HCT116 (cell line): ENCODE measurements at regions not wholly inside any gene's neighbourhood (a gene's known extent, or its start where the extent isn't known, plus 50 kb on each side); places are given as distances from the start of the nearest gene placed in this dataset.
A peak's percentile ranks its signal among the peaks of the same experiment; 100 is the strongest.

Source experiments
- ATAC-seq: fragments of 200-7000 bp; cut with Tn5 transposase; 2 replicates; pipeline ENCODE4 v1.9.1; 2020; ENCODE audit warnings: mild to moderate bottlenecking, moderate library complexity
- BruUV-seq: library from RNA; stranded (reverse); fragments of 400-500 nt; replicated peaks from 2 replicates; lab custom pipeline; 2021; lab: Mats Ljungman, UMichigan
- CTCF ChIA-PET: fragments of 300-600 bp; sonication (Branson Sonifier 250); formaldehyde crosslinking; loops from one replicate; lab custom pipeline; 2021; ENCODE audit warnings: antibody characterized with exemption; lab: Charles Lee
- POLR2A ChIA-PET: fragments of 300-600, 350-600 bp; sonication (Branson Sonifier 250); formaldehyde crosslinking; loops from one replicate; lab custom pipeline; 2021; ENCODE audit warnings: antibody characterized with exemption; lab: Charles Lee
- RAD21 ChIA-PET, 2 experiments: fragments of 300-600 bp; sonication (Branson Sonifier 250); formaldehyde crosslinking; loops; one replicate each; lab custom pipeline; 2023; ENCODE audit warnings: low total read pairs in 2 of 2; ENCODE audit not compliant: uncharacterized antibody in 2 of 2, unreplicated experiment in 2 of 2, low non-redundant PET in 1 of 2; lab: Charles Lee
- DNase-seq: peaks from one replicate; pipeline ENCODE4 v3.0.0-alpha.2; 2010; ENCODE audit warnings: low read depth, low spot score
- H2AFZ ChIP-seq: fragments of 200-600 bp; shearing (Covaris generic), sonication (generic); 2 replicates; pipeline ENCODE4 v1.6.1; 2017; ENCODE audit warnings: low read depth, mixed run types, mixed read lengths, antibody characterized with exemption, low read length; ENCODE audit not compliant: poor library complexity, severe bottlenecking
- H3K27ac ChIP-seq: 2 replicates; pipeline ENCODE4 v1.5.1; 2012; ENCODE audit warnings: low read depth, low read length
- H3K27me3 ChIP-seq: fragments of 200-600 bp; sonication (generic); 2 replicates; pipeline ENCODE4 v1.6.1; 2016; ENCODE audit warnings: mixed run types, low read length, mixed read lengths; ENCODE audit not compliant: insufficient read depth
- H3K36me3 ChIP-seq, 2 experiments: fragments of 200-500 bp in 1 of 2; fragments of 200-600 bp in 1 of 2; sonication (Bioruptor generic) in 1 of 2; sonication (generic) in 1 of 2; 2 replicates each; pipeline versions ENCODE4 v1.5.1 to v1.6.1; 2014 to 2016; ENCODE audit warnings: low read length in 2 of 2, inconsistent platforms in 1 of 2, mixed read lengths in 1 of 2, mixed run types in 1 of 2; ENCODE audit not compliant: insufficient read depth in 2 of 2, control insufficient read depth in 1 of 2
- H3K4me1 ChIP-seq, 2 experiments: fragments of 200-600 bp in 1 of 2; sonication (generic) in 1 of 2; 2 replicates each; pipeline versions ENCODE4 v1.5.1 to v1.6.1; 2012 to 2017; ENCODE audit warnings: low read length in 2 of 2, inconsistent platforms in 1 of 2, mild to moderate bottlenecking in 1 of 2, mixed read lengths in 1 of 2, mixed run types in 1 of 2, moderate library complexity in 1 of 2; ENCODE audit not compliant: insufficient read depth in 2 of 2, control insufficient read depth in 1 of 2
- H3K4me2 ChIP-seq: fragments of 200-600 bp; sonication (generic); 2 replicates; pipeline ENCODE4 v1.6.1; 2017; ENCODE audit warnings: mixed run types, low read length, mixed read lengths
- H3K4me3 ChIP-seq, 2 experiments: fragments of 200-600 bp in 1 of 2; sonication (generic) in 1 of 2; replicated peaks in 1 of 2; 2 replicates each; pipeline ENCODE4 v1.5.1; 2011 to 2016; ENCODE audit warnings: low read length in 2 of 2, control low read depth in 1 of 2, low read depth in 1 of 2, mild to moderate bottlenecking in 1 of 2, mixed read lengths in 1 of 2, mixed run types in 1 of 2
- H3K79me2 ChIP-seq: fragments of 200-600 bp; sonication (generic); 2 replicates; pipeline ENCODE4 v1.6.1; 2017; ENCODE audit warnings: mild to moderate bottlenecking, mixed run types, low read length, moderate library complexity, mixed read lengths; ENCODE audit not compliant: insufficient read depth
- H3K9ac ChIP-seq: fragments of 200-600 bp; sonication (generic); 2 replicates; pipeline ENCODE4 v1.6.1; 2016; ENCODE audit warnings: low read length, mixed read lengths
- H3K9me2 ChIP-seq: fragments of 200-600 bp; sonication (generic), shearing (Covaris generic); 2 replicates; pipeline ENCODE4 v1.6.1; 2017; ENCODE audit warnings: mixed run types, mild to moderate bottlenecking, moderate library complexity; ENCODE audit not compliant: insufficient read depth
- H3K9me3 ChIP-seq, 2 experiments: fragments of 200-500 bp in 1 of 2; fragments of 200-600 bp in 1 of 2; sonication (Bioruptor generic) in 1 of 2; sonication (generic) in 1 of 2; 2 replicates each; pipeline ENCODE4 v1.6.1; 2014 to 2017; ENCODE audit warnings: low read length in 2 of 2, mixed read lengths in 2 of 2, inconsistent platforms in 1 of 2, low read depth in 1 of 2, mild to moderate bottlenecking in 1 of 2, mixed run types in 1 of 2, moderate library complexity in 1 of 2; ENCODE audit not compliant: control insufficient read depth in 1 of 2, insufficient read depth in 1 of 2
- H4K20me1 ChIP-seq: fragments of 200-600 bp; sonication (generic), shearing (Covaris generic); 2 replicates; pipeline ENCODE4 v1.6.1; 2017; ENCODE audit warnings: mixed run types, mild to moderate bottlenecking, moderate library complexity; ENCODE audit not compliant: insufficient read depth
- ATF3 ChIP-seq: IDR thresholded peaks from 2 replicates; pipeline ENCODE4 v1.6.1; 2012
- CBX3 ChIP-seq: IDR thresholded peaks from 2 replicates; pipeline ENCODE4 v1.6.1; 2012; ENCODE audit warnings: low read depth
- CTCF ChIP-seq, 3 experiments: fragments of 200-600 bp in 1 of 3; sonication (generic) in 1 of 3; IDR thresholded peaks in 2 of 3; conservative IDR thresholded peaks in 1 of 3; 2 replicates each; pipeline ENCODE4 v1.5.1; 2012 to 2017; ENCODE audit warnings: low read depth in 2 of 3, low read length in 2 of 3, antibody characterized with exemption in 1 of 3, borderline replicate concordance in 1 of 3, control low read depth in 1 of 3, mild to moderate bottlenecking in 1 of 3, mixed read lengths in 1 of 3, mixed run types in 1 of 3, moderate library complexity in 1 of 3; ENCODE audit not compliant: insufficient read depth in 1 of 3
- SP1 ChIP-seq: IDR thresholded peaks from 2 replicates; pipeline ENCODE4 v1.6.1; 2012; ENCODE audit warnings: low read depth
- YY1 ChIP-seq: IDR thresholded peaks from 2 replicates; pipeline ENCODE4 v1.6.1; 2011; ENCODE audit warnings: low read length, low read depth, moderate library complexity, mild to moderate bottlenecking; ENCODE audit not compliant: insufficient replicate concordance; ENCODE audit errors: extremely low read depth
- ZBTB33 ChIP-seq: IDR thresholded peaks from 2 replicates; pipeline ENCODE4 v1.6.1; 2011; ENCODE audit warnings: mild to moderate bottlenecking, low read length, moderate library complexity; ENCODE audit not compliant: insufficient replicate concordance; ENCODE audit errors: extremely low read depth
- intact Hi-C: fragments of 100-400 bp; cut with micrococcal nuclease; formaldehyde crosslinking; loops from 2 replicates; pipeline ENCODE4 v1.10.0; 2022

- TF ChIP-seq CTCF (IDR thresholded peaks at IDR 0.05 in 2 of 3, conservative IDR thresholded peaks at IDR 0.05 in 1 of 3; ENCODE audit: borderline replicate concordance in 1 of 3, insufficient read depth in 1 of 3, low read depth in 2 of 3, low read length in 2 of 3) = no peak
- TF ChIP-seq CBX3 = no peak
- TF ChIP-seq ZBTB33 = no peak
Measured at GRCh38 chr22:27222178-27222577, 564.8 kb downstream of the MIAT start (continued).

- H3K9me3 ChIP-seq = peaks cover 5 to 7% of the 10 kb centered on the region in 2 experiments; a peak in 2 of 4 replicates
- ATAC-seq (peak; percentile 89), DNase-seq (no peak)
- TF ChIP-seq SP1 = no peak
- no peak for TF ChIP-seq YY1
- no peak for TF ChIP-seq ZBTB33
- no peak for TF ChIP-seq ATF3
- peak overlapping the region; percentile 40 for H3K4me2 ChIP-seq
- ChIA-PET RAD21 (no interaction called here), CTCF (no interaction called here), POLR2A (no interaction called here)
- intact Hi-C loops = no loop called here
- H2AFZ ChIP-seq = no peak overlapping the region
- H3K27ac ChIP-seq = no peak overlapping the region
- H3K9ac ChIP-seq = no peak overlapping the region
- no peaks in the 10 kb centered on the region; the same call in 1 of the 2 replicates for H3K27me3 ChIP-seq
- no peak overlapping the region for H3K4me3 ChIP-seq
- BruUV-seq = no TSS peak
- H3K4me1 ChIP-seq = peaks cover 7 to 16% of the 10 kb centered on the region in 2 experiments; a peak in 3 of 4 replicates
- H3K79me2 ChIP-seq = no peaks in the 10 kb centered on the region
- no peaks in the 10 kb centered on the region for H3K36me3 ChIP-seq
- H4K20me1 ChIP-seq = no peaks in the 10 kb centered on the region
- no peaks in the 10 kb centered on the region for H3K9me2 ChIP-seq
Measured at GRCh38 chr22:27223317-27224177, 566.2 kb downstream of the MIAT start.
